DLD1 (cell line): ENCODE measurements at regions not wholly inside any gene's neighbourhood (a gene's known extent, or its start where the extent isn't known, plus 50 kb on each side); places are given as distances from the start of the nearest gene placed in this dataset.

Experiments
- in situ Hi-C: cut with HindIII; loops from 2 replicates; pipeline ENCODE4 v1.10.0; 2017; ENCODE audit warnings: low sequenced_read_pairs

DNA sequence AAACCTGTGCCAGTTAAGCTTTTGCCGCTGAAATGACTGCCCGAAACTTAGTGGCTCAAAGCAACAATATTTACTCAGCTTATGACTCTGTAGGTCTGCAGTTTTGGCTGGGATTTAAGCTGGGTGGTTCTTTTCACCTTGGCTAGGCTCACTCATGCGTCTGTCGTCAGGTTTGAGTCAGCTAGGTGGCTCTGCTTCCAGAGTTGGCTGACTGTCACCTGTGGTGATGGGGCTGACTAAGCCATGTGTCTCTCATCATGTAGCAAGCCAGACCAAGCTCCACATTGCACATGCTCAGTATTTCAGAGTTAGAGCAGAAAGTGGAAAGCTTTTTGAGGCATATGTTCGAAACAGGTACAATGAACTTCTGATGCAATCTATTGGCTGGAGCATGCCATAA, 354.8 kb downstream of the MEIS1 start:
- in situ Hi-C loops, result no loop called here

DNA sequence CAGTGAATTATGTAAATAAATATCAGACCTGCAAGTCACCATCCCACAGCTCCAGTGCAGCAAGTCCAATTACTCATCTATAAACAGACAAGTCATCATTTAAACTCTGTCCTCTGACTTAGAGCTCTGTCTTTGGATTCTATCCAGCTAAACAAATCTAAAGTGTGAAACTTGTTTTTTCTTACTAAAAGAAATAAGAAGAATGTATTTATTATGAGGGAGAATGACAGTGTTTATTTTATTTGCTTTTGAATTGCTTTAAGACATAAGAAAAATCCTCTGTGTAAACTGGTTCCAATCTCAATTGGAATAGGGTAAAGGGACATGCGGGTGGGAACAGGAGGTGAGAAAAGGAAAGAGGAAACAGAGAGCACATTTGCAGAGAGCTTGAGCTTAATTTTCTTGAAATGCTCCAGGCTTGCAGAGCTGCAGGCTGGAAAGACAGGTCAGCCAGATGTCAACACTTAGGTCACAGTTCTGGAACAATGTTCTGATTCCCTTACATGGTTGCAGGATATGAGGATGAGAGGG, 355.8 kb downstream of the MEIS1 start:
- in situ Hi-C loops, result no loop called here

DNA sequence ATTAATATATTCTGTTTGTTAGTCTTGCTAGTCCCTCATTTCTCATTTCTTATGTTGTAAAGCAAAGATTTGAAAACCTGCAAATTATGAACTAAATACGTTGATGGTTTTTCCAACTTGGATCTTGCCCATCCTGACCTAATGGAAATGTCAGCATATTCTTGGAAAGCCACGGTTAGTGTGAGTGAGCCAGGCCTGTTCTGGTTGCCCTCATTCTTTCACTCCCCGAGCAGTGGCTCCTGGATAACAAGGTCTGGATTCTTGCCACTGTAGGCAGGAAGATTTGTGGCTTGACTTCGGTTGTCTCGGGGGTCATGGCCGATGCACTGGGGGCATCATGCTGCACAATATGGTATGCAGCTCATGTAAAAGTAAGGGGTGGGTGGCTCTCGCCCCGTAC, 359.1 kb downstream of the MEIS1 start:
- in situ Hi-C loops, result no loop called here

DNA sequence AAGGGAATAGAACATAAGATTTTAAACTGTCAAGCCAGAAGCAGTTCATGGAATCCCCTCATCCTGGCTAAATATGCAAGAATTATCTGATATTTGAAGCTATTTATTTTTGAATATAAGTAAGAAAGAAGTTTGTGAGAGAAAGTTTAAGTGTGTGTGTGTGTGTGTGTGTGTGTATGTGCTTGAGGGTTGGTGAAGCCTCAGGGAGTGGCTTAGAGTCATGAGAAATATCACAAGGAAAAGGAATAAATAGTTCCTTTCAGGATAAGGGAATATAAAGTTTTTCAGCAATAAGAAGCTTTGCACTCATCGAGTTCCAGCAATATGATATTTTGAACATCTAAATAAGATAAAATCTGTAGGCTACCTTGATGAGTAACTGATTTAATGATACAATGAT, 359.6 kb downstream of the MEIS1 start:
- in situ Hi-C loops, result no loop called here

DNA sequence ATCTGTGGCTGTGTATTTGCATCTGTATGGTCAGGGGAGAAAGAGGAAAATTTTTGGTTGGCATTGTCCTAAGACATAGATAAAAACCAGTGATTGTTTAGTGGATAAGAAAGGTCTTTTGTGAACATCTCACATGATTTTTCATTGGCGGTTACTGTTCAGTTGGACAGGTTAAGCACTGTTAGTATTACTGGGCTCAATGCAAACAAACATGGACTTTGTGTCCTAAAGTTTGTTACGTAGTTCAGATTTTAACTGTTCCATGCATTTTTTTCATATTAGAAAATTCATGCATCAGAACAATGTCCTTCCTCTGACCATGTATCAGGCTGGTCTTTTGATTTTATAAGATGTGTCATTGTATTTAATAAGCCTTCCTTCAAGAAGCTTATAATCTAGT, 368.0 kb downstream of the MEIS1 start:
- in situ Hi-C loops, result no loop called here

DNA sequence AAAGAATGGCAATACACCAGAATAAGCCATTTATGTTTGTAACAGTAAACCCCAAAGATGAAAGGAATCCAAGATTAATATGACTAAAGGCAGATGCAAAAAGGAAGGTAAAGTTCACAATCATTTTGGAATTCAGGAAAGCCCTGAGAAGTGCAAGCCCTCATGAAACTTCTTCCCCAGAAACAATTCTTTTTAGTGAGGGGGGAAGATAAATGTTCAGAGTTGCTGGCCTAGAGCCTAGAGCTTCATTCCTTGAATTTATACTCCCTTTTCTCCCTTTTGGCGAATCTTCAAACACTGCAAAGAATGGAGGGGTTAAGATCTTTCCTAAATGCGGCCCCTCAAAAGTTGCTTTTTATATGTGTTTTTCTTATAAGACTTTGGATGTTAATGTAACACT, 368.8 kb downstream of the MEIS1 start:
- in situ Hi-C loops, result no loop called here

DNA sequence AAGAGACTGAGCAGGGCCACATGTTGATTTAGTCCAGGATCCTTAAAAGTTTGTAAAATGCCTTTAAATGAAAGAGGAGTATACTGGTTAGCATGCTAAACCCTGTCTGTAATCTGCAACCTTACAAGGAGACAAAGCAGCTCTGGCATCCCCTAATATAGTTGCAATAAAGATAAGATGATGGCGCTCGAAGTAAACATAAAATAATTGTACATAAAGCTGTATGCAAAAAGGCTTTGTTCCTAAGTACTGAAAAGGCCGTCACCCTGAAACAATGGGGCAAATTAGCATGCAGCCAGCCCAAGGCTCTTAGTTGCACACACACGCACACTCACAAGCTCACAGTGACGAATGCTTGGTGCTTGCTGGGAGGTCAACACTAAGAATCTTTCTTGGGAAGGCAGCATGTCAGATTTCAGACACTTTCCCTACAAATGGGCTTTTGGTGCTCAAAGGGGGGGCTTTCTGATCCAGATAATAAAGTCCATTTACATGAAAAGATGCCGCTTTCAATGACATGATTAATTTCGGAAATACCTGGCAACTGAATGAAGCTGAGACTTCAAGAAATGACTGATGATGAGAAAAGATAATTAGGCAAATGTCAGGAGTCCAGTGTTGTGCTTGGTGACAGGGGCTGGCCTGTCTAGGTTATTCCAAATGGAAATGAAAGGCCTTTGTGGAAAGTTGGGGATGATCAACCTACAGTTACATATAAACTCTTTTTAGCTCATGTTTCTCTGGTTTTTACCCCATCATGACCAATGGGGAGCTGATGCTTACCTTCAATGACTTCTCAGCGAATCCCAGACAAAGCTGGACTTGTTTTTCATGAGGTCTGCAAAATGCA, 370.3 kb downstream of the MEIS1 start:
- in situ Hi-C loops, result no loop called here

DNA sequence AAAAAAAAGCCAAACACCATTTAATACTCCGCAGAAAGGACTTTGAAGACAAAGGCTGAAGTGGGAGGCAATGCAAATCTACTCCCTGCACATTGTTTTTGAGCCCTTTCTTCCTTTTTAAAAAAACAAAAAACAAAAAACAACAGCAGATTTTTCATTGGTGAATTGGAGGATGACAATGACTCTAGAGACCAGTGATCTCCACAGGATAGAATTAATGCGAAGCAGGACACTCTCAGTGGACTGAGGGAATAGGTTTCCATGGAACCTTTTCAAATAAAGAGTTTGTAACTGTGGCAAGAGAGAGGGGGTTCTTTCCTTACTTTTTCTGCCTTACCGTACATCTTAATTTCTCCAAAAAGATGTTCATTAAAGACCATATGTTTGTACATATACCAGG, 371.0 kb downstream of the MEIS1 start:
- in situ Hi-C loops, result no loop called here

DNA sequence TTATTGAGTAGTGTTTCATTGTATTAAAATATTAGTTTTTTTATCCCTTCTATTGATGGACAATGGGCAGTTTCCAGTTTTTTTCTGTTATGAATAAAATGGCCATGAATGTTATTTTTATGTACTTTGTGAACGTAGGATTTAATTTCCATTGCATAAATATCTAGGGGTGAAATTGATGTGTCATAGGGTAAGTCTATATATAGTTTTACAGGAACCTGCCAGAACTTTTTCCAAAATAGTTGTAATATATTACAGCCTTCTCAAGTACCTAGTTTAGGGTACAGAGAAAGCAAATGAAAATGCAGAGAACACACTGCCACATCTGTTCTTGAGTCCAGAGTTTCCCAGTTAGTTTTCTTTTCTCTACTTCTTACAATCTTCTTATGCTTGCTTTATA, 378.6 kb downstream of the MEIS1 start:
- in situ Hi-C loops, result no loop called here

DNA sequence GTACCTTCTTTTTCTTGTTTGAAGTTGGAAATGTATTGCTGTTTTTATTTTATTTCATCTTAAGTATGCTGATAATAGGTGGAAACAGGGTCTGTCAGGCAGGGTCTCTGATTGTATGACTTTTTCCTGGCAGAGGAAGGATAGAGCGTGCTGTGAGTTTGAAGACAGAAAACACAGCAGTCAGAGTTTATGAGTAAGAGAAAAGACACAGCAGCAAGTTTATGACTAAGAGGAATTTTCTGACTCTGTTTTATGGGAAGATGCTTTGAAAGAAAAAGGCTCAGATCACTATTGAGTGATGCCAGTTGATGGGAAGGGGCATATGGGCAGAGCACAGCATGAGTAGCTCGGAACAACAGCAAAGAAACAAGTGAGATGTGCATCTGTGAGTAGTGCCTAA, 379.1 kb downstream of the MEIS1 start:
- in situ Hi-C loops, result no loop called here

DNA sequence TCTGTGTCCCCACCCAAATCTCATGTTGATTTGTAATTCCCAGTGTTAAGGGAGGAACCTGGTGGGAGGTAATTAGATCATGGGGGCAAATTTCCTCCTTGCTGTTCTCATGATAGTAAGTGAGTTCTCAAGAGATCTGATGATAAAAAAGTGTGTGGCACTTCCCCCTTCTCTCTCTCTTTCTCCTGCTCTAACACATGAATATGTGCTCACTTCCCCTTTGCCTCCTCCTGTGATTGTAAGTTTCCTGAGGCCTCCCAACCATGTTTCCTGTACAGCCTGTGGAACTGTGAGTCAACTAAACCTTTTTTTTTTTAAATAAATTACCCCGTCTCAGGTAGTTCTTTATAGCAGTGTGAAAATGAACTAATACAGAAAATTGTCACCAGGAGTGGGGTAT, 380.0 kb downstream of the MEIS1 start:
- in situ Hi-C loops, result no loop called here

DNA sequence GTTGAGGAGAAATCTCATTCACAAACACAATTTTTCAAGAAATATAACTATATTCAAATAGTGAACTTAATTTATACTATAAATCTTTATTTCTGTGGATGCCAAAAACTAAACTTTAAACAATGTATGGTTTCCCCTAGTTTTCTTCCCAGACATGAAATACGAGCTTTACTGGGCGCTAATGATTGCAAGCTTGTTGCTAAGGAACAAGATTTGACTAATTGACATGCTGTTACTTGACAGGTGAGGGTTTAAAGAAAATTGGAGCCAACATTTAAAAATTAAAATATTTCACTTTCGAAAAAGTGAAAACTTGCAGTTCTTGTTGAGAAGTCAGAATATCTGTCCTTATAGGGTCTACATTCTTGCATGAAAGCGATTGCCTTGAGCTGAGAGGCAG, 381.0 kb downstream of the MEIS1 start:
- in situ Hi-C loops, result no loop called here

DNA sequence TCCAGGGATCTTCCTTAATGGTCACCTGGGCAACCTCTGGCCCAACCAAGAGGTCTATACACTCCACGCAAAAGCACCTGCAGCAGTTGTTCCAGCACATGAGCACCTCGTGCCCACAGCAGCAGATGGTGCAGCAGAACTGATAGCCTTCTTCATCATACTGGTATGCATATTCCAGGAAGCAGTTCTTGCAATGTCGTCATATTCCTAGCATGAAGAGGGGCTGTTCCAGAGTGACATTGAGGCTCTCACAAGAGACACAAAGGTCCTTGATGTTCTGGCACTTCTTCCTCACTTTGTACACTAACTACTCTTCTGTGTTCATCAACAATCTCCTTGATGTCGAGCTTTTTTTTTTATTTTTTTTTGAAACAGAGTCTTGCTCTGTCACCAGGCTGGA, 386.2 kb downstream of the MEIS1 start:
- in situ Hi-C loops, result no loop called here

DNA sequence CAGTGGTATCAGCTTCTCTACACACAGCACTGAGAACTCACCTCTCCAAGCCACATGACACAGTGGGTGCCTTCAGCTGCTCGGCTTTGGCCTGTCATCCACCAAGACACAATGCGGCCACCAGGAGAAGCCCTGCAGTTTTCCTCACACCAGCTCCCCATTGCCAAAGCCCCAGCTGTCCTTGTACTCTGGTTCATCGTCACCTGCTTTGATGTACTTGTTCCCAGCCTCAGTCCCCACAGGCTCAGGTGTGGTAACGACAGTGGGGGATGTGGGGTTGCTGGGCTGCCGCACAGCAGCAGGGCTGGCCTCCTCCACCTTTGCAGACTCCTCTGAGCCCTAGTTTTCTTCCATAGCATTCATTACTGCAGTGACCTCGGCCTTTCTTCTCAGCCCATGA, 387.3 kb downstream of the MEIS1 start:
- in situ Hi-C loops, result no loop called here

DNA sequence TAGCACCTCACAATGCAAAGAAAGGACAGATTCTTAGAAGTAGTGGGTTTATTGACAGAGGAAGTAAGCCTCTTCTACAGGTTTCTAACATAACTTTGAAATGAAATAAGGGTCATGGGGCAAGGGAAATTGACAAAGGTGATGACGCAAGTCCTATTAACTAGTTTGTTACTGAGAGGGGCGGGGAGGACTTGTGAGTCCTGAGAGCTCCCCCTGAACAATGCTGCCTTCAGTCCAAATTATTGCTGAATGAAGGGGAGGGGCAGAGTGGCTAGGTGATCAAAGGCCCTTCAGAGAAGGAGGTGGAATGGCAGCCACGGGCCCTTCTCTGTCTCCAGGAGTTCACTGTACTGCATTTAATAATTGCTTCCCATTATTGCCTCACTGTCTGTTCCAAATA, 390.0 kb downstream of the MEIS1 start:
- in situ Hi-C loops, result no loop called here

DNA sequence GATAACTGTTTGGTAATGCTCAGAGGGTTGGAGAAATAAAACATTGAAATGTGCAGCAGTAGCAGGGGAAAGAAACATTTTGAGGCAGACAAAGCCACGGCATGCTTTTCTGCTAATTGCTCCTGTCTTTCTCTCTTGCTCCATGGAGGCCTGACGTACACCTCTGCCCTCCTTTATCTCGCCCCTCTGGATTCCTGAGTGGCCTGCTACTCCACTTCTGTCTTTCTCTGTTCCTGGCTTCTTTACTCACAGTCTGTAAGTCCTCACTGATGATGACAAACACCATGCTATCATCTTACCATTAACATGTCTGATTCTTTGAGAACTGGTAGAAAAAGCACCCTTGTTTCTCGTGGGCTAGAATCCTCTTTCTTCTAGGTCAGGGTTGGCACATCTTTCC, 392.9 kb downstream of the MEIS1 start:
- in situ Hi-C loops, result no loop called here

DNA sequence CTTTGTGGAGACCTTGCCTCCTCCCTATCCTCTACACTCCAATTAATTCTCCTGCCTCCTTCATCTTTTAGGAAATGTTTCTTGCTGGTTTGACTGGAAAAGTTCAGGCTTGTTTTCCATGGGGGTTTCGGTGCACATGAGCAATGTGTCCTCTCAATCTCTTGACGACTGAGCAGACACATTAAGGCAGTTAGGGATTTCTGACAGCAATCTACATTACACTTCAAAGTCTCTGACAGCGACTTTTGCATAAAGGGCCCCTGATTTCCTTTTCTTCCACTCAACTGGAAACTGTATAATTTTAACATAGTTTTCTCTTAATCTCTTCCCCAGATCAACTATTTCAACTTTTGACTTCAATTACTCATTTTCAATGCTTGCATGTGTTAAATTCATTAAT, 394.0 kb downstream of the MEIS1 start:
- in situ Hi-C loops, result no loop called here

DNA sequence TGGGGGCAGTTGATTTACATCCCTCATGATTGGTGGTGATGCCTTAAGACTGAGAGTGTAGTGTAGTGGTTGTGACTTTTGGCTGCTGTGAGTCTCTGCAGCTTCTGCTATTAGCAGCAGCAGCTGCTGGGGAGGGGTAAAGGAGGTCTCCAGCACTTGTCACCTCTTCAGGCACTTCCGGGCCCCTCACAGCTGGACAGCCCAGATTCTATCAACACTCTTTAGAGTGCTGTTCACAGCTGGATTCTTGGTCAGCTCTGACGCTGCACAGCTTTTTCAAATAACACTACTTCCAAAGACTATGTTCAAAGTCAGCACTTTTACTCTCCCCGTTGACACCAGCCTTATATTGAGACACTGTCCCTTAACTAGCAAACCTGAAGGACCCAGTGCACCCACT, 396.0 kb downstream of the MEIS1 start:
- in situ Hi-C loops, result no loop called here

DNA sequence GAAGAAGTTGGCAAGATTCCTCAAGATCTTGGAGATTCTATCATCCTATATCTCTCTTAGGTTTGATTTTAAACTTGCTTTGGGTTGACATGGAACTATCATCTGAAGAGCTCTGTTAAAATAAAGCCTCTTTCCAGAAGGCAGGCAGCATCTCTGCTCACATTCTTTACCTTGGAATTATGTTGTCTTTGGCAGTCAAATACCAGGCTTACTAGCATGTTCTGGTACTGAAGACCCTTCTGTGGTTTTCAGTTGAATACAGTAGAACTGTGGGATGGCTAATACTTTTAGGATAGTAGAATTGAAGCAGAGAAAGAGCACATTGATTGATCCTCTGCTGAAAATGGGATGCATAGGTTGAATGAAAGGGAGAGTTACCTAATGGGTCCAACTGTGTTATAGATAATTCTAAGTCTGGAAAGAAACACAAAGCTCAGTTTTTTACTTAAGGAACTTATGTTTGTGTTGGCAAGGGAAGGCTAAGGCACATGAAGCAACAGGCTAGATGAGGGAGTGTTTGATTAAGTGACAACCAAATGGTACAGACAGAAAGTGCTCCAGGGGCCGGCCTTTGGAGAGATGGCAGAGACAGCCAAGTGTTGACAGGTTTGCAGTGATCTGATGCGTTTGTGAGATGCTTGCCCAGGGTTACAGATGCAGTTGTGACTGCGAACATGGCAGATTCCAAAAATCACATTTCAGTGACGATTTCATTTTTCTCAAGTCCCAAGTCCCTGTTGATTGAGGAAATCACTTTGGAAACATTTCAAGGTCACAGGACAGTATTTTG, 397.9 kb downstream of the MEIS1 start:
- in situ Hi-C loops, result no loop called here

DNA sequence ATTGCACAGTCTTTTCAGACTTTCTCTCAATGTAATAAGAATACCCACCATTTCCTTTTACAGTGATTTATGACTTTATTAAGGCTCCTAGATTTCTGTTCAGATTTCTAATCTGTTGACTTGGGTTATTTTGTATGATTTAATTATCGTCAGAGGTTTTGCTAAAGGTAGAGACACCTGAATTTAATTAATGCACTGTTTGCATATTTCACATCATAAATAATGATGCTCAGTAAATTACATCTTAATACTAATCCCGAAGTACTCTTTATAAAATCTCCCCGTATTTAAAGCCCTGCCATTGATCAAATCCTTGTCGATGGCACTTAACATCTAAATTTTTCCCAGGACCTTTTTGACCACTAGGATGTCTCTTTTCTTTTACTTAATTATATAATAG, 399.9 kb downstream of the MEIS1 start:
- in situ Hi-C loops, result no loop called here

DNA sequence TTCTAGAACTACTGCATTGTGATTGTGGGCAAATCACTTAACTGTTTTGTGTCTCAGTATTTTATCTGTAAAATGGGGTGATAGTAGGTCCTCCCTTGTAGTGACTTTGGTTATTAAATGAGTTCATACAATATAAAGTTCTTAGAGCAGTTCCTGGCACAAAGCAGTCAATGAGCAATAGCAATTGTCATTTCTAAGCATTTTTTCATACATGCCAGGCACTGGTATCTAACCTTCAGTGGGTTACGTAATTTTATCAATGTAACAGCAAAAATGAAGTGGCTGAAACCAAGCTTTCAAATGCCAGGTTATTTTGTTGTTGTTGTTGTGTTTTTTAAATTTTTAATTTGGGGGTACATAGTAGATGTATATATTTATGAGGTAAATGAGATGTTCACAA, 401.9 kb downstream of the MEIS1 start:
- in situ Hi-C loops, result no loop called here
